ENCODE measurements at regions not wholly inside any gene's neighbourhood (a gene's known extent, or its start where the extent isn't known, plus 50 kb on each side); places are given as distances from the start of the nearest gene placed in this dataset.
"Not testable (repeated sequence)": the region's sequence is repeated elsewhere in the genome, so short reads cannot be mapped to it uniquely, and the experiment has no call there.

DNA sequence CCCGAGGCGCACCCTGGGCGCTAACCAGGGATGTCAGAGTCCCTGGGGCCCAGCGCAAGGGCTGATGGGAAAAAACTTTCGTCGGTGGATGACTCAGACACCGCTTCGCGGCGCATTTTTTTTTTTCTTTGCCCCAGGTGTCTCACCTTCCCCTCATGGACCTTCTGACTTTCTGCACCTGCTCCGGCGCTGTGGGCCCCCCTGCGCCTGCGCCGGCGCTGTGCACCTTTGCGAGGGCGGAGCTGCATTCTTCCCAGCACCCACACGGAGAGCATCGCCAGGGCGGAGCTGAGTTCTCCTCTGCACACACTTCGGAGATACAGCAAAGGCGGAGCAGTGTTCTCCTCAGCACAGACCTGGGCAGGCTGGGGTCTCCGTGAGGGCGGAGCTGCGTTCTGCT is 1575.3 kb downstream of the TSPY10 start:
- not testable (repeated sequence) for TF ChIP-seq POLR2A (IDR thresholded peaks at IDR 0.05)
- TF ChIP-seq, protein P1, sequence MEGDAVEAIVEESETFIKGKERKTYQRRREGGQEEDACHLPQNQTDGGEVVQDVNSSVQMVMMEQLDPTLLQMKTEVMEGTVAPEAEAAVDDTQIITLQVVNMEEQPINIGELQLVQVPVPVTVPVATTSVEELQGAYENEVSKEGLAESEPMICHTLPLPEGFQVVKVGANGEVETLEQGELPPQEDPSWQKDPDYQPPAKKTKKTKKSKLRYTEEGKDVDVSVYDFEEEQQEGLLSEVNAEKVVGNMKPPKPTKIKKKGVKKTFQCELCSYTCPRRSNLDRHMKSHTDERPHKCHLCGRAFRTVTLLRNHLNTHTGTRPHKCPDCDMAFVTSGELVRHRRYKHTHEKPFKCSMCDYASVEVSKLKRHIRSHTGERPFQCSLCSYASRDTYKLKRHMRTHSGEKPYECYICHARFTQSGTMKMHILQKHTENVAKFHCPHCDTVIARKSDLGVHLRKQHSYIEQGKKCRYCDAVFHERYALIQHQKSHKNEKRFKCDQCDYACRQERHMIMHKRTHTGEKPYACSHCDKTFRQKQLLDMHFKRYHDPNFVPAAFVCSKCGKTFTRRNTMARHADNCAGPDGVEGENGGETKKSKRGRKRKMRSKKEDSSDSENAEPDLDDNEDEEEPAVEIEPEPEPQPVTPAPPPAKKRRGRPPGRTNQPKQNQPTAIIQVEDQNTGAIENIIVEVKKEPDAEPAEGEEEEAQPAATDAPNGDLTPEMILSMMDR (IDR thresholded peaks at IDR 0.05): not testable (repeated sequence)
